ENCODE measurements at regions not wholly inside any gene's neighbourhood (a gene's known extent, or its start where the extent isn't known, plus 50 kb on each side); places are given as distances from the start of the nearest gene placed in this dataset.

DNA sequence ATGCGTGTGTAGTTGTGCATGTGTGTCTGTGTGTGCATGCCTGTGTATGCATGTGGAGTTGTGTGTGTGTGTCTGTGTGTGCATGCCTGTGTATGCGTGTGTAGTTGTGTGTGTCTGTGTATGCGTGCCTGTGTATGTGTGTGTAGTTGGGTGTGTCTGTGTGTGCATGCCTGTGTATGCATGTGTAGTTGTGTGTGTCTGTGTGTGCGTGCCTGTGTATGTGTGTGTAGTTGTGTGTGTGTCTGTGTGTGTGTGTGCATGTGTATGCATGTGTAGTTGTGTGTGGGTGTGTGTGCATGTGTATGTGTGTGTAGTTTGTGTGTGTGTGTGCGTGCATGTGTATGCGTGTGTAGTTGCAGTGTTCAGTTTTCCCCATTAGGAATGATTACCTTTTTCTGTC, 162.0 kb downstream of the URB2 start:
- TF ChIP-seq, protein P1, sequence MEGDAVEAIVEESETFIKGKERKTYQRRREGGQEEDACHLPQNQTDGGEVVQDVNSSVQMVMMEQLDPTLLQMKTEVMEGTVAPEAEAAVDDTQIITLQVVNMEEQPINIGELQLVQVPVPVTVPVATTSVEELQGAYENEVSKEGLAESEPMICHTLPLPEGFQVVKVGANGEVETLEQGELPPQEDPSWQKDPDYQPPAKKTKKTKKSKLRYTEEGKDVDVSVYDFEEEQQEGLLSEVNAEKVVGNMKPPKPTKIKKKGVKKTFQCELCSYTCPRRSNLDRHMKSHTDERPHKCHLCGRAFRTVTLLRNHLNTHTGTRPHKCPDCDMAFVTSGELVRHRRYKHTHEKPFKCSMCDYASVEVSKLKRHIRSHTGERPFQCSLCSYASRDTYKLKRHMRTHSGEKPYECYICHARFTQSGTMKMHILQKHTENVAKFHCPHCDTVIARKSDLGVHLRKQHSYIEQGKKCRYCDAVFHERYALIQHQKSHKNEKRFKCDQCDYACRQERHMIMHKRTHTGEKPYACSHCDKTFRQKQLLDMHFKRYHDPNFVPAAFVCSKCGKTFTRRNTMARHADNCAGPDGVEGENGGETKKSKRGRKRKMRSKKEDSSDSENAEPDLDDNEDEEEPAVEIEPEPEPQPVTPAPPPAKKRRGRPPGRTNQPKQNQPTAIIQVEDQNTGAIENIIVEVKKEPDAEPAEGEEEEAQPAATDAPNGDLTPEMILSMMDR (IDR thresholded peaks at IDR 0.05; ENCODE audit: insufficient read depth, low read length) = no peak
- TF ChIP-seq, protein P2, sequence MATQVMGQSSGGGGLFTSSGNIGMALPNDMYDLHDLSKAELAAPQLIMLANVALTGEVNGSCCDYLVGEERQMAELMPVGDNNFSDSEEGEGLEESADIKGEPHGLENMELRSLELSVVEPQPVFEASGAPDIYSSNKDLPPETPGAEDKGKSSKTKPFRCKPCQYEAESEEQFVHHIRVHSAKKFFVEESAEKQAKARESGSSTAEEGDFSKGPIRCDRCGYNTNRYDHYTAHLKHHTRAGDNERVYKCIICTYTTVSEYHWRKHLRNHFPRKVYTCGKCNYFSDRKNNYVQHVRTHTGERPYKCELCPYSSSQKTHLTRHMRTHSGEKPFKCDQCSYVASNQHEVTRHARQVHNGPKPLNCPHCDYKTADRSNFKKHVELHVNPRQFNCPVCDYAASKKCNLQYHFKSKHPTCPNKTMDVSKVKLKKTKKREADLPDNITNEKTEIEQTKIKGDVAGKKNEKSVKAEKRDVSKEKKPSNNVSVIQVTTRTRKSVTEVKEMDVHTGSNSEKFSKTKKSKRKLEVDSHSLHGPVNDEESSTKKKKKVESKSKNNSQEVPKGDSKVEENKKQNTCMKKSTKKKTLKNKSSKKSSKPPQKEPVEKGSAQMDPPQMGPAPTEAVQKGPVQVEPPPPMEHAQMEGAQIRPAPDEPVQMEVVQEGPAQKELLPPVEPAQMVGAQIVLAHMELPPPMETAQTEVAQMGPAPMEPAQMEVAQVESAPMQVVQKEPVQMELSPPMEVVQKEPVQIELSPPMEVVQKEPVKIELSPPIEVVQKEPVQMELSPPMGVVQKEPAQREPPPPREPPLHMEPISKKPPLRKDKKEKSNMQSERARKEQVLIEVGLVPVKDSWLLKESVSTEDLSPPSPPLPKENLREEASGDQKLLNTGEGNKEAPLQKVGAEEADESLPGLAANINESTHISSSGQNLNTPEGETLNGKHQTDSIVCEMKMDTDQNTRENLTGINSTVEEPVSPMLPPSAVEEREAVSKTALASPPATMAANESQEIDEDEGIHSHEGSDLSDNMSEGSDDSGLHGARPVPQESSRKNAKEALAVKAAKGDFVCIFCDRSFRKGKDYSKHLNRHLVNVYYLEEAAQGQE (IDR thresholded peaks at IDR 0.05; ENCODE audit: insufficient replicate concordance, low read depth) = no peak
- TF ChIP-seq SPI1 (IDR thresholded peaks at IDR 0.05; ENCODE audit: borderline replicate concordance, low read depth) = no peak
- TF ChIP-seq GABPA (IDR thresholded peaks at IDR 0.05; ENCODE audit: low read depth) = no peak
- TF ChIP-seq POLR2AphosphoS5 (IDR thresholded peaks at IDR 0.05; ENCODE audit: low read depth) = no peak
- DNase-seq (ENCODE audit: low read depth in 1 of 2, low spot score in 1 of 2) = no peak
- Histone ChIP-seq H3K27ac (replicated peaks) (no peak overlapping the region), H3K4me3 (replicated peaks; ENCODE audit: insufficient read depth, low read length) (no peak overlapping the region), H3K27me3 (ENCODE audit: insufficient read depth, poor library complexity, severe bottlenecking) (no peaks in the 10 kb centered on the region)

DNA sequence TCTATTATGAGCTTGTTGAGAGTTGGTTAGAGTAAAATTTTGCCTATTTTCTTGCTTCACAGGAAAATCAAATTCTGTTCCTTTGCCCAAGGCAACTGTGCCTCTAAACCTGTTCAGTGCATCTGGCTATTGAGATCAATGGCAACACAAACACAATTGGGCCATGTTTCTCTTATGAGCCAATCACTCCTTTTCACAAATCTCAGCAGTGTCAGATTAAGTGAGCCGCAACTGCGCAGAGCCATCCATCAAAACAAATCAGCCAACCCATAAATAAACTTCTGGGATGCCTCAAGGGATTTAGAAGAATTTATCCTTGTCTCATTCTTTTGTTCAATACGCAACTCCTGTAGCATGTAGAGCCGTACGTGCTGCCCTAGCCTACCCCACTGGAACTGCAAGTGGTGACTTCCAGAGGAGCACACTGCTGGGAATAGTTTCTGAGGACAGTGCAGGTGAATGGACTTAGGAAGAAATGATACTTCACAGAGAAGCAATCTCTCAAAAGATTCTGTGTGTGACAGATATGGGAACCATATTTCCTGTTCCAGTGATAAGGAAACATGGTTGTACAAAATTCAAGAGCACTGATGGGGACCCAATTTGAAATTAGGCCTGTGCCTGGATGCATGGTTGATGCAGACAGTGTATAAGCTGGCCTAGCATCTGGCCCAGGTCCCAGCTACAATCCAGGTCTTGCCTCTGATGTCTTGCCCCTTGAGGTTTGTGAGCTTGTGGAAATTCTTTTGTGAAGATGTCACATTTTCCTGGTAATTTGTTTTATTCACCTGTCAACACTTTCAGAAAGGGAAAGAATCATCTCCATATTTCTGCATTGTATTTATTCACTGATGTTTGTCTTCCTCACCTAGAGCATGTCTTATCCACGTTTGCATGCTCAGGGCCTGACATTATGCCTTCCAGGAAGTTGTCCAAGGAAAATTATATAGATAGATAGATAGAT, 166.2 kb downstream of the URB2 start:
- Histone ChIP-seq H3K27ac (replicated peaks) (no peak overlapping the region), H3K27me3 (ENCODE audit: insufficient read depth, poor library complexity, severe bottlenecking) (no peaks in the 10 kb centered on the region), H3K4me3 (replicated peaks; ENCODE audit: insufficient read depth, low read length) (no peak overlapping the region)
- TF ChIP-seq, protein P2 (IDR thresholded peaks at IDR 0.05; ENCODE audit: insufficient replicate concordance, low read depth) = no peak
- TF ChIP-seq, protein P1 (IDR thresholded peaks at IDR 0.05; ENCODE audit: insufficient read depth, low read length) = no peak
- TF ChIP-seq GABPA (IDR thresholded peaks at IDR 0.05; ENCODE audit: low read depth) = no peak
- TF ChIP-seq SPI1 (IDR thresholded peaks at IDR 0.05; ENCODE audit: borderline replicate concordance, low read depth) = no peak
- no peak for TF ChIP-seq POLR2AphosphoS5 (IDR thresholded peaks at IDR 0.05; ENCODE audit: low read depth)
- no peak for DNase-seq (ENCODE audit: low read depth in 1 of 2, low spot score in 1 of 2)

DNA sequence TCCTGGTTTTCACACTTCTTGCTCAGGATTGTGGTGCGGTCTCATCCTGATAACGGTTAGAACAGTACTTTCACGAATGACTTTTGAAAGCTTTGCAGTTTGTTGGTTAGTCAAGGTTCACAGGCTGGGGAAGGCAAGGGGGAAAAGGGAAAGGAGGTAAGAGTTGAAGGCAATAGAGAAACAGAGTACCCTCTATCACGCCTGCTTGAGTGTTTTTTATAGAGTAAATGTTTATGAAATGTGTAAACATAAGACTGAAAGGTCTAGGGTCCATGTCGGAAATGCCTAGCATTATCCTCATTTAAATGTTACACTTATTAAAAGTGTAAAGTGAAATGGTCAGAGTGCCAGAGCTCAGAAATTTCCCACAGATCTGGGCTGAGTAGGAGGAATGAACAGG, 167.4 kb downstream of the URB2 start:
- no peak overlapping the region for H3K4me3 ChIP-seq (replicated peaks; ENCODE audit: insufficient read depth, low read length)
- no peak overlapping the region for H3K27ac ChIP-seq (replicated peaks)
- TF ChIP-seq, protein P1 (IDR thresholded peaks at IDR 0.05; ENCODE audit: insufficient read depth, low read length) = no peak
- TF ChIP-seq SPI1 (IDR thresholded peaks at IDR 0.05; ENCODE audit: borderline replicate concordance, low read depth) (no peak), GABPA (IDR thresholded peaks at IDR 0.05; ENCODE audit: low read depth) (no peak), POLR2AphosphoS5 (IDR thresholded peaks at IDR 0.05; ENCODE audit: low read depth) (no peak)
- TF ChIP-seq, protein P2 (IDR thresholded peaks at IDR 0.05; ENCODE audit: insufficient replicate concordance, low read depth) = no peak
- no peak for DNase-seq (ENCODE audit: low read depth in 1 of 2, low spot score in 1 of 2)
- H3K27me3 ChIP-seq (ENCODE audit: insufficient read depth, poor library complexity, severe bottlenecking) = no peaks in the 10 kb centered on the region

All from HL-60 (cell line).